Esophagus squamous epithelium (tissue), 4 donors: ENCODE measurements at regions not wholly inside any gene's neighbourhood (a gene's known extent, or its start where the extent isn't known, plus 50 kb on each side); places are given as distances from the start of the nearest gene placed in this dataset.

Source experiments
- CTCF ChIP-seq, 6 experiments: fragments of 450-650 bp in 4 of 6; fragments of 200-600 bp in 2 of 6; sonication (generic) in 2 of 6; IDR thresholded peaks; one replicate each; pipeline ENCODE4 v1.5.1; 2016 to 2019; ENCODE audit warnings: antibody characterized with exemption in 6 of 6, mild to moderate bottlenecking in 4 of 6, moderate library complexity in 4 of 6
- POLR2A ChIP-seq, 4 donors: fragments of 450-650 bp; IDR thresholded peaks; one replicate each; pipeline ENCODE4 v1.6.1; 2017; ENCODE audit warnings: antibody characterized with exemption in 4 of 4, mild to moderate bottlenecking in 4 of 4, moderate library complexity in 3 of 4

- no peak for TF ChIP-seq CTCF (IDR thresholded peaks at IDR 0.05)
- no peak for TF ChIP-seq POLR2A (IDR thresholded peaks at IDR 0.05)
These were observed 571.2 kb upstream of the FAT1 start for GRCh38 chr4:187294861-187295260.
